GM12873 (cell line): ENCODE measurements at regions not wholly inside any gene's neighbourhood (a gene's known extent, or its start where the extent isn't known, plus 50 kb on each side); places are given as distances from the start of the nearest gene placed in this dataset.

Source experiments
- CTCF ChIP-seq: IDR thresholded peaks from 2 replicates; pipeline ENCODE4 v1.5.1; 2012; ENCODE audit warnings: low read depth, mild to moderate bottlenecking, moderate library complexity, low read length, control low read depth; ENCODE audit not compliant: insufficient read depth; ENCODE audit errors: missing control alignments

DNA sequence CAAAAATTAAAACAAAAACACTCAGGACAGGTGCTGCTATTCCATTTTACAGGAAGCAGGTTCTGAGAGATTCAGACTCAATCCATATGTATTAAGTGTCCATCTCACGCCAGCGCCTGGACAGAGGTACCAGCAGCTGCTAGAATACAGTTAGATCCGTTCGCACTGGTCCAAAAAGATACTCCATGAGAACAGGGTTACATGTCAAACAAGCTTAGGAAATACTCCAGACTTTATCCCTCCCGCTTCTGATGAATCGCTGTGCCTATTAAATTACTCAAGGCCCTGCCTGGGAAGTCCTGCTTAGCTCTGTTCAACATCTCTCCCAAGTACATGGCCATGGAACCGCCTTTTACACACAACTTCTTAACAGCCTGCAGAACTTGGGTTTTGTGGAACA is 50.2 kb upstream of the SLC35C1 start:
- TF ChIP-seq CTCF: no peak

GRCh38 chr11:45754261-45754709 is 50.7 kb upstream of the SLC35C1 start:
- no peak for TF ChIP-seq CTCF

DNA sequence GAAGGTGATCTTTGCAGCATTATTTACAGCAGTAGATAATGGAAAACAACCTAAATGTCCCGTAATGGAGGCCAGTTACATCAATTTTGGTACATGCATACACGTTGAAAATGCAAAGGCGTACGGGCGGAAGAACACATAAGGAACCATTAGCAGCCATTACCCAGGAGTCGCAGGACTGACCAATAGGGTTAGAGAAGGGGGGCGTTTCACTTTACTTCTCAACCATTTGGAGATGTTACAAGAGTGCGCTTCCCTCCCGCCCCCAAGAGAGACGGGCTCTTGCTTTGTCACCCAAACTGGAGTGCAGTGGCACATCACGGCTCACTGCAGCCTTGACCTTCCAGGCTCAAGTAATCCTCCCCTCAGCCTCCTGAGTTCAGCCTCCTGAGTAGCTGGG is 52.8 kb upstream of the SLC35C1 start:
- no peak for TF ChIP-seq CTCF

DNA sequence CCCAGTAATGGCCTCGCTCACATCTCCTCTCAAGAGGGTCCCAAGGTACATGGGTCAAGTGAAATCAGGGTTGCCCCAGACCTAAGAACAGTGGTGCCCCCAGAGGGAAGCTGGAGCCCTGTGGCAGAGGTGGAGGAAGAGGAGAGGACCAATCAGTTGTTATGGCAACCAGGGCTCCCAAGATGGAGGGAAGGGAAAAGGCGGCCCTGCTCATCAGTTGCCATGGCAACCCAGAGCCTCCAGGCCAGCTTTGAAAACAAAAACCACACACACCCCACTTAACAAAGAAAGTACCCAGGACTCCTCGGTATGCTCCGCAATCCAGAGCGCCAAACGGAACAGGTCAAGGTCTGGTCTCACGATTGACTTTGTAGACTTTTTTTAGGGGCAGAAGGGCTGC is 53.5 kb upstream of the SLC35C1 start:
- TF ChIP-seq CTCF: no peak

GRCh38 chr11:45750439-45750838 is 54.5 kb upstream of the SLC35C1 start:
- no peak for TF ChIP-seq CTCF

- TF ChIP-seq CTCF: peak; percentile 31
Observed at GRCh38 chr11:45748801-45749200, 56.1 kb upstream of the SLC35C1 start.

DNA sequence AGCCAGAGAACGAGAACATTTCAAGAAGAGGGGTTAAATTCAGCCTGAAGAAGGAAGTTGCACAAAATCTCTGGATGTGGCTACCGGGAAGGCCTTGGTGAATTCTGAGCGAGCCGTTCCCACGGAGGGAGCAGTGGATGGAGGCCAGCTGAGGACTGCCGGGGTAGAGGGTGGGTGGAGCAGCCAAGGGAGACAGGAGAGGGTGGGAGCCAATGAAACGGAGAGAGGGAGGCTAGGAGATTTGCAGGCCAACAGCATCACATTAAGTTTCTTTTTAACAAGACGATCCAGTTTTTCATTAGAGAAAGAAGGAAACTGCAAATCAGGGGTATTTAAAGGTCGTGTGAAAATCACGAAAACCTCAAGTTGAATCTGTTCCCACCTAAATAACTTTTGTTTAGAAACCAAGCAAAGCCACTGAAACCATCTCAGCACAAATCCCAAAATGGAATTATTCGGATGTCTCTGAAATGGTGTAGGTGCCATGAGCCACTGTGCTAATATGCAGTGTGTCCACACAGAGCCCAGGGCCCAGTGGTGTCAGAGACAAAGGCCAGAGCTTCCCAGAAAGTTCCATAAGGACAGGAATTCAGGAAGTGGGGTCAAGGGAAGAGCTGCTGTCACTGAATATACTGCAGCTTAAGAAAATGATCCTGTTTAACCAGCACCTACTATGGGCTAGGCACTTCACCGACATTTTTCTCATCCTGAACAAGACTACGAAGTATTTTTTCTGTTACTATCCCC is 59.7 kb upstream of the SLC35C1 start:
- TF ChIP-seq CTCF: no peak
